ENCODE measurements at regions not wholly inside any gene's neighbourhood (a gene's known extent, or its start where the extent isn't known, plus 50 kb on each side); places are given as distances from the start of the nearest gene placed in this dataset.

DNA sequence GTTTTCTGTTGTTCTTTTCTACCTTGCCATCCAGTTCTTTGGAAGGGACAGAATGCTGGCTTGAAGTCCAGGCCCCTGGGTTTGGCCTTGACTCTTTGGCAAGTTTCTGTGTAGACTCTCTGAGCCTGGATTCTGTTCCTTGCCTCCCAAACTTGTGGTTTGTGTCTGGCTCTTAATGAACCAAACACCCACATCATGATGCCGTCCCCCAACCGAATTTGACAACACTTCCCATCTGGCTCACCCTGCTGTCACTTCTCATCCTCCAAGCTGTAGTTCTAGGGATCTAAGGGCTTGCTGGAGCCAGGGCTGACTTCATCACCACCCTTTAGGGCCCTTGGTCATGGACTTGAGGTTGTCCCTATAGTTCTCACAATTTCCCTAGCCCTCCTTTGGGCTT, 68.9 kb upstream of the CELF4 start:
- no peak for FAIRE-seq

- FAIRE-seq, result no peak
These were observed 65.8 kb upstream of the CELF4 start for GRCh38 chr18:37631422-37631821.

DNA sequence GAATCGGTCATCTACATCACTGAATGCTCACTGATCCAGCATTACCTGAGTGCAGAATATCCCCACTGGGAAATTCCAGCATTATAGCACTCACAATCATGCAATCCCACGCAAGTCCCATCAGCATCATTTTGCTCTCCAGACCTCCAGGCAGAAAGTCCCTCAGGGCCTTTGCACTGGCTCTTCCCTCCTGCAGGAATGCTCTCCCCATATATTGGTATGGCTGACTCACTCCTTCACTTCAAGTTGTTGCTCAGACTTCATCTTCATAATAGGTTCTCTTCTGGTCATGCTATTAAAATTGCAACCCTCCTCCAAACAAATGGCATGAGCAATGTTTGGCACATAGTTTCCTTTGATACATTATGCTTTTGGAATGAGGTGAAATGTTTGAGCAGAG, 64.7 kb upstream of the CELF4 start:
- no peak for FAIRE-seq

- FAIRE-seq, result no peak
These were observed 63.0 kb upstream of the CELF4 start for GRCh38 chr18:37628470-37629220.

DNA sequence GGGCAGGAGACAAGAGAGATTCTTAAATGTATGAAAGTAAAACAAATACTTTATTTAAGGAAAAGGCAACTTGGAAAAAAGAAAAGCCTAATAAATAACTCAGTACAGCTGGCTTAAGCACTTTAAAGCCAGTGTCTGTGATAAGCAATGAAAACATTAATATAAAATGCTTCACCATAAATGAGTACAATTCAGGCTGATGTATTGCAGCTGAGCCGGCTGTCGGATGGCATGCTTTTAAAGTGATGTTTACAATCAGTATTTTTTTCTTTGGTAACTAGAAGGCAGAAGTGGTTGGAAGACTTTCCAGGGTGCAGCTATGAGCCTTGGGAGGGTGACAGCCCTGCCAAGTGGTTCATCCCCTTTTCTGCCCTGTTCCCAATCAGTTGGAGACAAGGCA, 58.7 kb upstream of the CELF4 start:
- FAIRE-seq, result no peak

- FAIRE-seq, result no peak
These were observed 54.4 kb upstream of the CELF4 start for GRCh38 chr18:37619964-37620363.

GRCh38 chr18:37617623-37618022, 52.0 kb upstream of the CELF4 start:
- no peak for FAIRE-seq

Measured in TTC549 (cell line).